ENCODE measurements at regions not wholly inside any gene's neighbourhood (a gene's known extent, or its start where the extent isn't known, plus 50 kb on each side); places are given as distances from the start of the nearest gene placed in this dataset.

- Histone ChIP-seq H3K27ac (no peak overlapping the region), H3K4me3 (ENCODE audit: low read depth, low read length) (no peak overlapping the region), H3K36me3 (replicated peaks) (no peaks in the 10 kb centered on the region), H3K27me3 (replicated peaks) (no peaks in the 10 kb centered on the region)
- TF ChIP-seq, protein P1, sequence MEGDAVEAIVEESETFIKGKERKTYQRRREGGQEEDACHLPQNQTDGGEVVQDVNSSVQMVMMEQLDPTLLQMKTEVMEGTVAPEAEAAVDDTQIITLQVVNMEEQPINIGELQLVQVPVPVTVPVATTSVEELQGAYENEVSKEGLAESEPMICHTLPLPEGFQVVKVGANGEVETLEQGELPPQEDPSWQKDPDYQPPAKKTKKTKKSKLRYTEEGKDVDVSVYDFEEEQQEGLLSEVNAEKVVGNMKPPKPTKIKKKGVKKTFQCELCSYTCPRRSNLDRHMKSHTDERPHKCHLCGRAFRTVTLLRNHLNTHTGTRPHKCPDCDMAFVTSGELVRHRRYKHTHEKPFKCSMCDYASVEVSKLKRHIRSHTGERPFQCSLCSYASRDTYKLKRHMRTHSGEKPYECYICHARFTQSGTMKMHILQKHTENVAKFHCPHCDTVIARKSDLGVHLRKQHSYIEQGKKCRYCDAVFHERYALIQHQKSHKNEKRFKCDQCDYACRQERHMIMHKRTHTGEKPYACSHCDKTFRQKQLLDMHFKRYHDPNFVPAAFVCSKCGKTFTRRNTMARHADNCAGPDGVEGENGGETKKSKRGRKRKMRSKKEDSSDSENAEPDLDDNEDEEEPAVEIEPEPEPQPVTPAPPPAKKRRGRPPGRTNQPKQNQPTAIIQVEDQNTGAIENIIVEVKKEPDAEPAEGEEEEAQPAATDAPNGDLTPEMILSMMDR (IDR thresholded peaks at IDR 0.05; ENCODE audit: low read depth, low read length, missing control alignments) = no peak
- in situ Hi-C loops (cut with HindIII; ENCODE audit: low pct_ligation_motif_present, low sequenced_read_pairs) = no loop called here
- DNase-seq = no peak
Observed at GRCh38 chr18:72160510-72161445, 383.4 kb downstream of the CBLN2 start.

DNA sequence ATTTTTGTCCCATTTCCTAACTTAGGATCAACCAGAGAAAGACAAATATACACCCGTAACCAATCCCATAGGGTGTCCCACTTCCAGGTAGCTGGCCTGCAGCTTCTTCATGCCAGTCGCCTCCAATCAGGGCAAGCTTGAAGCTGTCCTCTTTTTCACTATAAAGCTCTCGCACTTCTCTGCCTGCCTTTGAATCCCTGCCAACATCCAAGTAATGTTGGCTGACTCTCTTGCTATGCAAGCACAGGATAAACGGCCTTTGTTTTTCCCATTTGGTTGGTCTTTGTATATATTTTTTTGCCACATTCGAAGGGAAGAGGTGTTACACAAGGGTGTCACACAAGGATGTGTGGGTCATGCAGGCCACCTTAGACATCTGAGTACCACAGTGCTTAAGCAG, 388.8 kb downstream of the CBLN2 start:
- H3K4me3 ChIP-seq (ENCODE audit: low read depth, low read length) = no peak overlapping the region
- TF ChIP-seq, protein P1 (IDR thresholded peaks at IDR 0.05; ENCODE audit: low read depth, low read length, missing control alignments) = no peak
- no peak for DNase-seq
- H3K27me3 ChIP-seq (replicated peaks) = no peaks in the 10 kb centered on the region
- in situ Hi-C loops (cut with HindIII; ENCODE audit: low pct_ligation_motif_present, low sequenced_read_pairs) = no loop called here
- H3K27ac ChIP-seq = no peak overlapping the region
- no peaks in the 10 kb centered on the region for H3K36me3 ChIP-seq (replicated peaks)

DNA sequence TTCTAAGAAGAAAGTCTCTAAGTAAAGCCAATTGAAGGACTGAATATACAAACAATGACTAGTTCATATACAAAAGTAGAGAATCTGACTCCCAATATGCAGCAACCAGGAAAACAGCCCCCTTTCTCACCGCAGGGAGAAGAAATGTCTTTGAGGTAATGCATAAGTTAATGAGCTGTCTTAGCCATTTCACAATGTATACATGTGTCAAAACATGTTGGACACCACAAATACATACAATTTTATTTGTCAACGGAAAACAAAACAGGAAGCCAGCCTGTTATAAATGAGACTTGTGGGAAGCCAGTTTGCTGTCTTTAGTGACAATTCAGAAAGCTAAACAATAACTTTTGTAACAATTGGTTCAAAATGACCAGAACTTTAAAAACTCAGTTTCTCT, 389.2 kb downstream of the CBLN2 start:
- Histone ChIP-seq H3K36me3 (replicated peaks) (no peaks in the 10 kb centered on the region), H3K27ac (no peak overlapping the region), H3K4me3 (ENCODE audit: low read depth, low read length) (no peak overlapping the region), H3K27me3 (replicated peaks) (no peaks in the 10 kb centered on the region)
- TF ChIP-seq, protein P1 (IDR thresholded peaks at IDR 0.05; ENCODE audit: low read depth, low read length, missing control alignments) = no peak
- in situ Hi-C loops (cut with HindIII; ENCODE audit: low pct_ligation_motif_present, low sequenced_read_pairs) = no loop called here
- no peak for DNase-seq

DNA sequence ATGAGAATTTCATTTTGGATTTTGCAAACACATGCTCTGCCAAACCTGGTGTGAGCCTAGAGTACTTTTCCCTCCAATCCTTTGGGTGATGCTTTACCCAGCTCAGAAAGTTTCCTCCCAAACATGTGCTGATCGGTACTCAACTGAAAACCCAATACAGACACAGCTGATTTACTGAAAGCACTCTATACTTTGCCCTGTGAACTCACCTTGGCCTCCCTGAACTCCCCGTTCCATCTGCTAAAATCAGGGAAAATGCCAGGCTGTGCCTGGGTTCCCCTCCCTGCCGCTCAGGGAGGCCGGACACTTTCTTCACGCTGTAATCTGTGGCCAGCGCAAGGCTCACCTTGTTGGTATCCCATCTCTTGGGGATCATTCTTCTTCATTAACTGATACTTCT, 391.2 kb downstream of the CBLN2 start:
- H3K27me3 ChIP-seq (replicated peaks) = no peaks in the 10 kb centered on the region
- TF ChIP-seq, protein P1 (IDR thresholded peaks at IDR 0.05; ENCODE audit: low read depth, low read length, missing control alignments) = no peak
- no peak for DNase-seq
- no peak overlapping the region for H3K27ac ChIP-seq
- in situ Hi-C loops (cut with HindIII; ENCODE audit: low pct_ligation_motif_present, low sequenced_read_pairs) = no loop called here
- H3K36me3 ChIP-seq (replicated peaks) = no peaks in the 10 kb centered on the region
- H3K4me3 ChIP-seq (ENCODE audit: low read depth, low read length) = no peak overlapping the region

DNA sequence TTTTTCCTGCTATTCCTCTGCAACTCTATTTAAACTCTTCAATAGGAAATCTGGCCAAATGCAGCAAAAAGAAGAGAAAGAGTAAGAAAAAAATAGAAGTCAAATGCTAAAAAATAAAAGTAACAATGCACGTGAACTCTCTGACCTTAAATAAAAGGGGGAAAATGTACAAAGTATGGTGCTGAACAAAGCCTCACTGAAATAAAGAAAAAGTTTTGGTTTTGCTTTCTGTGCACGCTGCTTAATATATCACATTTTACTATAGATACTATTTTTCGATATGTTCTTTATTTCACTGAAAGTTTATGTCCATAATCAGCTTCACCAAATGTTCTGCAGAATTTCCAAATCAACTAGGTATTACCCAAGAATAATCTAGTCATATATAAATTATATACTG, 396.3 kb downstream of the CBLN2 start:
- no peak overlapping the region for H3K27ac ChIP-seq
- in situ Hi-C loops (cut with HindIII; ENCODE audit: low pct_ligation_motif_present, low sequenced_read_pairs) = no loop called here
- no peak for DNase-seq
- H3K36me3 ChIP-seq (replicated peaks) = no peaks in the 10 kb centered on the region
- no peak overlapping the region for H3K4me3 ChIP-seq (ENCODE audit: low read depth, low read length)
- TF ChIP-seq, protein P1 (IDR thresholded peaks at IDR 0.05; ENCODE audit: low read depth, low read length, missing control alignments) = no peak
- no peaks in the 10 kb centered on the region for H3K27me3 ChIP-seq (replicated peaks)

Measured in brain microvascular endothelial cell (primary cell).